HG02678 (cell line): ENCODE measurements at regions not wholly inside any gene's neighbourhood (a gene's known extent, or its start where the extent isn't known, plus 50 kb on each side); places are given as distances from the start of the nearest gene placed in this dataset.
"Not testable (repeated sequence)": the region's sequence is repeated elsewhere in the genome, so short reads cannot be mapped to it uniquely, and the experiment has no call there.

Experiments
- ATAC-seq: cut with Tn5 transposase; IDR thresholded peaks from one replicate; pipeline ENCODE4 v1.9.1; 2021; ENCODE audit warnings: mild to moderate bottlenecking, moderate library complexity; ENCODE audit not compliant: unreplicated experiment

GRCh38 chr22:23397613-23398567 is 182.2 kb downstream of the IGLL1 start:
- ATAC-seq = no peak

GRCh38 chr22:23397008-23397612 is 183.0 kb downstream of the IGLL1 start:
- no peak for ATAC-seq

- ATAC-seq = no peak
Observed at GRCh38 chr22:23396362-23397007, 183.6 kb downstream of the IGLL1 start.

GRCh38 chr22:23395530-23396361 is 184.3 kb downstream of the IGLL1 start:
- ATAC-seq = no peak

- no peak for ATAC-seq
Observed at GRCh38 chr22:23394525-23395326, 185.4 kb downstream of the IGLL1 start.

- no peak for ATAC-seq
Observed at GRCh38 chr22:23393721-23394320, 186.3 kb downstream of the IGLL1 start.

- ATAC-seq = not testable (repeated sequence)
Observed at GRCh38 chr22:23393199-23393598, 186.9 kb downstream of the IGLL1 start.

GRCh38 chr22:23392420-23393121 is 187.5 kb downstream of the IGLL1 start:
- ATAC-seq = no peak

- no peak for ATAC-seq
Observed at GRCh38 chr22:23391022-23391421, 189.1 kb downstream of the IGLL1 start.

GRCh38 chr22:23389271-23390071 is 190.6 kb downstream of the IGLL1 start:
- ATAC-seq = no peak

GRCh38 chr22:23388517-23388890 is 191.6 kb downstream of the IGLL1 start:
- no peak for ATAC-seq

- no peak for ATAC-seq
Observed at GRCh38 chr22:23387827-23388516, 192.1 kb downstream of the IGLL1 start.

GRCh38 chr22:23386822-23387580 is 193.1 kb downstream of the IGLL1 start:
- no peak for ATAC-seq

- no peak for ATAC-seq
Observed at GRCh38 chr22:23385678-23386631, 194.1 kb downstream of the IGLL1 start.

- no peak for ATAC-seq
Observed at GRCh38 chr22:23384923-23385677, 195.0 kb downstream of the IGLL1 start.
